ENCODE measurements at regions not wholly inside any gene's neighbourhood (a gene's known extent, or its start where the extent isn't known, plus 50 kb on each side); places are given as distances from the start of the nearest gene placed in this dataset.
"Not testable (repeated sequence)": the region's sequence is repeated elsewhere in the genome, so short reads cannot be mapped to it uniquely, and the experiment has no call there.

DNA sequence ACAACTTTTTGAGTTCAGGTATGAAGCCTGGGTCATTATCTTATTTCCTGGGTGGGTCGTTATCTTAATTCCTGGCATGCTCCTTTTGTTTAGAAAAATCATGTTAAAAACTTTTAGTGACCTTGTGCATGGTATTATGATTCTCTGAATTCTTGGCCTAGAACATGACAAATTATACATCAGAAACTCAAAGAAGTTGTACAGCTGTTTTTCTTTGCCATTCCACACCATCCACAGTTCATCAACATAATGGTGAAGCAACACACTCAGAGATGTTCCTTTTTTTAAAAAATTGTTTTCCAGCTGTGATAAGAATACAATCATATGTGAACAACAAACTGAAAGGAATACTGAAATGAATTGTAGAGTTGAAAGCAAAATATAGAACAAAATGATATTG lies 149.2 kb upstream of the SEMA3D start:
- Histone ChIP-seq H3K4me3 (no peak overlapping the region), H3K27me3 (no peaks in the 10 kb centered on the region), H3K9me3 (no peaks in the 10 kb centered on the region), H3K36me3 (no peaks in the 10 kb centered on the region)
- DNase-seq: no peak

- not testable (repeated sequence) for H3K27me3 ChIP-seq, H3K4me3 ChIP-seq, DNase-seq, H3K36me3 ChIP-seq, H3K9me3 ChIP-seq
Measured at GRCh38 chr7:85335113-85335512, 148.3 kb upstream of the SEMA3D start.

- Histone ChIP-seq H3K36me3 (no peaks in the 10 kb centered on the region), H3K4me3 (no peak overlapping the region), H3K27me3 (no peaks in the 10 kb centered on the region), H3K9me3 (no peaks in the 10 kb centered on the region)
- no peak for DNase-seq
Measured at GRCh38 chr7:85328456-85328998, 141.7 kb upstream of the SEMA3D start.

GRCh38 chr7:85324145-85324799 lies 137.4 kb upstream of the SEMA3D start:
- DNase-seq: no peak
- H3K4me3 ChIP-seq: no peak overlapping the region
- H3K36me3 ChIP-seq: no peaks in the 10 kb centered on the region
- H3K9me3 ChIP-seq: no peaks in the 10 kb centered on the region
- no peaks in the 10 kb centered on the region for H3K27me3 ChIP-seq

DNA sequence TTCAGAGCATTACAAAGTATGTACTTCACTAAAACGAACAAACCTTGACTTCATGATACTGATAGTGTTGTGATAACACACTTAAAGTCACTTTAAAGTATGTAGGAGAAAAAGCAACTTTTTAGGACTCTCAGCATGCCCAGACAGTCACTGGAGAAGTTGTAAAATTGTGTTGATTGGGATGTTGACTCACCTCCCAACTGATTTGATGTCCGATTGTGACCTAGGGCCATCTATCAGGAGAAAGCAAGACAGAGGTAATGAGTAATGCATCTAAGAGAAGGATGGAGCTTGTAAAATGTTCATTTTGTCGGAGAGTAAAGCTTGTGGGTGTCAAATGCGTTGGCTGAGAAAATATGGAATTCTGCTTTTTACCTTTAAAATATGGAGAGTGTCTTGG lies 135.4 kb upstream of the SEMA3D start:
- no peak for DNase-seq
- H3K27me3 ChIP-seq: no peaks in the 10 kb centered on the region

DNA sequence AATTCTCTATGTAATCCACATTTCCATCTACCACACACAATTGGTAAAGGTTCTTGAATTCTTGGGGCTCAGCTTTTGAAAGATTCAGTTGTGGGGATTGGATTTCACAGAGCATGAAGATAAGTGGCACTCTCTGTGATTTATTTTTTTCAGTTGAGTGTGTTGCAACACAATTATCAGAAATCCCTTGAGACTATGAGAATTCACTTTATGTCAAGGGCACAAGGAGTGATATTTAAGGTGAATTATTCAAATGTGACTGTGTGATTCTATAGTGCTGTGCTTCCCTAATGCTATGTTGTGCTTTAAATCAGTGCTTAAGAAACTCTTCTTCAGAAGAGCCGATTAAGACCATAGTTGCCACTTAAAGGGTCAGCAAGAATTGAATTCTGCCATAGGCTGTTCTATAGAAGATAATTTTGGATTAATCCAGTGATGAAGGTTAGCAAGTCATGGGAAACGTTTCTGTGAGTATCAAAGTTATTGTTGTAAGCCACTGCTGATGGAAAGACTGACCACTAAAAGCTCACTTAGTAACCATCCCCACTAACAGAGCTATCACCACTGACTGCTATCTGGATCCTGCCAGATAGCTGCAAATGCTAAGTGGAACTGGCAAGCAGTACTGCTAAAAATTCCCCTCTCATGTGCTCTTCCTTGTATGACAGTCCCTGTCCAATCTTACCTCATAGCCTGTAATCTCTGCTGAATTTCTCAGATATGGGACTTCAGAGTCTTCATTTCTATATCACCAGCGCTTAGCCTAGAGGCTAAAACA lies 134.0 kb upstream of the SEMA3D start:
- no peaks in the 10 kb centered on the region for H3K9me3 ChIP-seq
- no peak for DNase-seq
- H3K36me3 ChIP-seq: no peaks in the 10 kb centered on the region
- H3K27me3 ChIP-seq: no peaks in the 10 kb centered on the region
- H3K4me3 ChIP-seq: no peak overlapping the region

More for the DNA sequence above, 135.4 kb upstream of the SEMA3D start:
- Histone ChIP-seq H3K9me3 (no peaks in the 10 kb centered on the region), H3K4me3 (no peak overlapping the region), H3K36me3 (no peaks in the 10 kb centered on the region)

- DNase-seq: no peak
- H3K4me3 ChIP-seq: no peak overlapping the region
- H3K27me3 ChIP-seq: no peaks in the 10 kb centered on the region
- no peaks in the 10 kb centered on the region for H3K36me3 ChIP-seq
- no peaks in the 10 kb centered on the region for H3K9me3 ChIP-seq
Measured at GRCh38 chr7:85316489-85316888, 129.6 kb upstream of the SEMA3D start.

DNA sequence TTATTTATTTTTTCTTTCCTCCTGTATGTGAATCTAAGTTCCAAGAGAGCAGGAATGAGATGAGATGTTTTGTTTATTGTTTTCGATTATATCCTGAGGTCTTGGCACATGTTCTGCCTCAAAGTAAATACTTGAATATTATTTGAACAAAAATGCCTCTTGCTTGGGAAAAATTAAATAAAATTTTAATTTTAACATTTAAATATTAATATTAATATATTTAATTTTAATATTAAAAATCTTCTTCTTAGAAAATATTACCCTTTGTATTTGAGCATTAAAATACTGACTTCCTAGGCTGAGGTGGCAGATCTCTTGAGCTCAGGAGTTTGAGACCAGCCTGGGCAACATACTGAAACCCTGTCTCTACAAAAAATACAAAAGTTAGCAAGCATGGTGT lies 123.4 kb upstream of the SEMA3D start:
- Histone ChIP-seq H3K36me3 (no peaks in the 10 kb centered on the region), H3K9me3 (no peaks in the 10 kb centered on the region), H3K4me3 (no peak overlapping the region), H3K27me3 (no peaks in the 10 kb centered on the region)
- no peak for DNase-seq

DNA sequence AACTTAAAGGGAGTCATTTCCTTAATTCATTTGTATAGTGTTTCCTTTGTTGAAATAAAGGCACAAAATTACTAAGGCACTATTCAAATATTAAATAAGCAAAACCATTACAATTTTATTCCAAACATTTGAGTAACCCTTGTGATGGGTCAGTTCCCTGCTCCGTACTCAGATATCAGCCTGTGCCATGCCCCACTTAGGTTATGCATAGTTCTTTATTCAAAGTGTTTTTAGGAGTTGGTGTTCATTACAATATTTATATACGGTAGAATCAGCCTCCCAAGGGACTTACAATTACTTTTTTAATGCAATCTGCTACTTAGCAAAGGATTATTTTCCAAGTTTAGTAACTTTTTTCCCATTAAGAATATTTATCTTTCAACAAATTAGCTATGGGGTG lies 119.3 kb upstream of the SEMA3D start:
- Histone ChIP-seq H3K36me3 (no peaks in the 10 kb centered on the region), H3K9me3 (no peaks in the 10 kb centered on the region), H3K4me3 (no peak overlapping the region), H3K27me3 (no peaks in the 10 kb centered on the region)
- no peak for DNase-seq

DNA sequence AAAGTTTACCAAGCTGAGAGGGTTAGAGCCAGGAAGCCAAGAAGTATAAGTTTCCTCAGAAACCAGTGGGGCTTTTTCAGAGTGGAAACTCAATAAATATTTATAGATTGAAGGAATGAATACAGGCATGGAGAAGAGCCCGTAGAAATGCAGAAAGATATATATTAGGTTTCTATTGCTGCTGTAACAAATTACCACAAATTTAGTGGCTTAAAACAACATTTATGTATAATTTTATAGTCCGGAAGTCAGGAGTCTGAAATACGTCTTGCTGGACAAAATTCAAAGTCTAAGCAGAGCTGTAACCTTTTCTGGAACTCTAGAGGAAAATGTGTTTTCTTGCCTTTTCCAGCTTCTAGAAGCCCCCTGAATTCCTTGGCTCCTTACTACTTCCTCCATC lies 107.3 kb upstream of the SEMA3D start:
- no peak for DNase-seq
- Histone ChIP-seq H3K36me3 (no peaks in the 10 kb centered on the region), H3K4me3 (no peak overlapping the region), H3K27me3 (no peaks in the 10 kb centered on the region), H3K9me3 (no peaks in the 10 kb centered on the region)

GRCh38 chr7:85292908-85293576 lies 106.2 kb upstream of the SEMA3D start:
- no peaks in the 10 kb centered on the region for H3K36me3 ChIP-seq
- no peaks in the 10 kb centered on the region for H3K27me3 ChIP-seq
- H3K9me3 ChIP-seq: no peaks in the 10 kb centered on the region
- DNase-seq: no peak
- H3K4me3 ChIP-seq: no peak overlapping the region

- Histone ChIP-seq H3K9me3 (no peaks in the 10 kb centered on the region), H3K36me3 (no peaks in the 10 kb centered on the region), H3K27me3 (no peaks in the 10 kb centered on the region), H3K4me3 (no peak overlapping the region)
- no peak for DNase-seq
Measured at GRCh38 chr7:85290269-85290668, 103.4 kb upstream of the SEMA3D start.

GRCh38 chr7:85289279-85289678 lies 102.4 kb upstream of the SEMA3D start:
- H3K4me3 ChIP-seq: no peak overlapping the region
- H3K36me3 ChIP-seq: no peaks in the 10 kb centered on the region
- no peaks in the 10 kb centered on the region for H3K9me3 ChIP-seq
- H3K27me3 ChIP-seq: no peaks in the 10 kb centered on the region
- DNase-seq: no peak

- Histone ChIP-seq H3K9me3 (no peaks in the 10 kb centered on the region), H3K27me3 (no peaks in the 10 kb centered on the region), H3K4me3 (no peak overlapping the region), H3K36me3 (no peaks in the 10 kb centered on the region)
- DNase-seq: no peak
Measured at GRCh38 chr7:85287106-85287825, 100.4 kb upstream of the SEMA3D start.

DNA sequence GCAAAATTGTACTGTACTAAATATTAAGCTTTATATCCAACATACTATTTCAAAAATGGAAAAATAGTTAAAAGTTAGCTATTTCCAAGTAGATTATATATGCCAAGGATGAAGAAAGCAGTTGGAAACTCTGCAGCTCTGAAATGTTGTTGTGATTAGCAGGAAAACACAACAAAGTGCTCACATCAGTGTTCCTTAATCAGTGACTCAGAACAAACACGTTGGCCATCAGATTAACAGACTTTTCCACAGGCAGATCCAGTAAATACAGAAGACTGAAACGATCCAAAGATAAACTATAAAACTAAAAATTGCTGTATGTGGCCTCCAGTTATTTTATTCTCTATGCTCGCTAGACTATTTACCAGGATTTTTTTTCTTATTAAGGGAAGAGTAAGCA lies 99.6 kb upstream of the SEMA3D start:
- no peaks in the 10 kb centered on the region for H3K27me3 ChIP-seq
- no peaks in the 10 kb centered on the region for H3K36me3 ChIP-seq
- H3K9me3 ChIP-seq: no peaks in the 10 kb centered on the region
- no peak overlapping the region for H3K4me3 ChIP-seq
- no peak for DNase-seq

DNA sequence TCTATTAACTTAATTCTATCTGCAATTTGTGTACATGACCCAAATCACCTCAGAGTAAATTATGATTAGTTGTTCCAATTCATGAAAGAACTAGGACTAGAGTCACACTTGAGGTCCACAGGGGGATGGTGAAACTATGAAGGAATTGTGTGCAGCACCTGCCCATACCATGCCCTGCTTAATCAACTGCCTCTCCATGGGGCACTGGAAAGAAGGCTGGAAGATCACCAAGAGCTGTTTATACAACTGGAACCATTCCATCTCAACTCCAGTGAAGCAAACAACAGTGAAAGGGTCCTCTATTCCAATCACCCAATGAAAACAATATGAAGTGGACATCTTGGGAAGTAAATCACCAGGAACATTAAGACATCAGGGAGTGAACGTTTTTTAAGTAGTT lies 98.7 kb upstream of the SEMA3D start:
- no peak overlapping the region for H3K4me3 ChIP-seq
- H3K27me3 ChIP-seq: no peaks in the 10 kb centered on the region
- no peak for DNase-seq
- H3K9me3 ChIP-seq: no peaks in the 10 kb centered on the region
- H3K36me3 ChIP-seq: no peaks in the 10 kb centered on the region

DNA sequence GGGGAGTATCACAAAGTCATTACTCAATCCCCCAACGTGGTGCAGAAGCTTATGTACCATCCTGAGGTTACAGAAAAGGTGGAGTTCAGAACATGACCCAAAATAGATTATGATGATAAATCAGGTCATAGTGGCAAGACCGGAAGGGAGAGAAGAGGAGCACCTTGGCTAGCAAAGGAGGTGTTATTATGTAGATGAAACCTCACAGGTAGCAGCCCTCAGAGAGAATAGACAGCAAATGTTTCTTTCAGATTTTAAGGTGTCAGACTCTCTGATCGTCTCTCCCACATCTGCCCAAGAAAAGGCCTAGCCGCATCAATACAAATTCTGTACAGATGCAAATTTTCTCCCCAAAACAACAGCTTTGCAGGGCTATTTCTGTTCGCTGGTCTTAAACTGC lies 88.3 kb upstream of the SEMA3D start:
- Histone ChIP-seq H3K4me3 (no peak overlapping the region), H3K36me3 (no peaks in the 10 kb centered on the region), H3K27me3 (no peaks in the 10 kb centered on the region), H3K9me3 (no peaks in the 10 kb centered on the region)
- DNase-seq: no peak

All from MG63 (cell line).